ENCODE measurements at regions not wholly inside any gene's neighbourhood (a gene's known extent, or its start where the extent isn't known, plus 50 kb on each side); places are given as distances from the start of the nearest gene placed in this dataset.

- DNase-seq (ENCODE audit: low read depth), result no peak
These were observed 67.5 kb downstream of the TMX1 start for GRCh38 chr14:51307551-51307950.

- no peak for DNase-seq (ENCODE audit: low read depth)
These were observed 68.8 kb downstream of the TMX1 start for GRCh38 chr14:51308866-51309265.

GRCh38 chr14:51310505-51310944, 70.5 kb downstream of the TMX1 start:
- DNase-seq (ENCODE audit: low read depth), result peak; percentile 49

- no peak for DNase-seq (ENCODE audit: low read depth)
These were observed 74.4 kb downstream of the TMX1 start for GRCh38 chr14:51314321-51315015.

GRCh38 chr14:51317373-51317772, 77.3 kb downstream of the TMX1 start:
- DNase-seq (ENCODE audit: low read depth), result no peak

GRCh38 chr14:51318813-51319597, 79.0 kb downstream of the TMX1 start:
- DNase-seq (ENCODE audit: low read depth), result peak; percentile 32

GRCh38 chr14:51321036-51321435, 81.0 kb downstream of the TMX1 start:
- no peak for DNase-seq (ENCODE audit: low read depth)

- no peak for DNase-seq (ENCODE audit: low read depth)
These were observed 83.4 kb downstream of the TMX1 start for GRCh38 chr14:51323492-51323891.

GRCh38 chr14:51327376-51327775, 87.3 kb downstream of the TMX1 start:
- peak; percentile 41 for DNase-seq (ENCODE audit: low read depth)

GRCh38 chr14:51328064-51328771, 88.2 kb downstream of the TMX1 start:
- peak; percentile 80 for DNase-seq (ENCODE audit: low read depth)

GRCh38 chr14:51328772-51329353, 88.8 kb downstream of the TMX1 start:
- DNase-seq (ENCODE audit: low read depth), result no peak

GRCh38 chr14:51331486-51332367, 91.7 kb downstream of the TMX1 start:
- DNase-seq (ENCODE audit: low read depth), result no peak

GRCh38 chr14:51333299-51333698, 93.3 kb downstream of the TMX1 start:
- DNase-seq (ENCODE audit: low read depth), result no peak

GRCh38 chr14:51333901-51334521, 94.0 kb downstream of the TMX1 start:
- DNase-seq (ENCODE audit: low read depth), result no peak

GRCh38 chr14:51334566-51334965, 94.5 kb downstream of the TMX1 start:
- no peak for DNase-seq (ENCODE audit: low read depth)

- DNase-seq (ENCODE audit: low read depth), result no peak
These were observed 95.5 kb downstream of the TMX1 start for GRCh38 chr14:51335531-51335930.

- no peak for DNase-seq (ENCODE audit: low read depth)
These were observed 96.1 kb downstream of the TMX1 start for GRCh38 chr14:51335961-51336723.

- DNase-seq (ENCODE audit: low read depth), result no peak
These were observed 96.7 kb downstream of the TMX1 start for GRCh38 chr14:51336734-51337133.

GRCh38 chr14:51337520-51337919, 97.5 kb downstream of the TMX1 start:
- no peak for DNase-seq (ENCODE audit: low read depth)

- DNase-seq (ENCODE audit: low read depth), result no peak
These were observed 101.3 kb downstream of the TMX1 start for GRCh38 chr14:51341338-51341737.
